GM23248 (cell line): ENCODE measurements at regions not wholly inside any gene's neighbourhood (a gene's known extent, or its start where the extent isn't known, plus 50 kb on each side); places are given as distances from the start of the nearest gene placed in this dataset.

Source experiments
- EZH2 ChIP-seq: fragments of 200-600 bp; sonication (generic); IDR thresholded peaks from 2 replicates; pipeline ENCODE4 v1.6.1; 2018; ENCODE audit warnings: antibody characterized with exemption, mild to moderate bottlenecking; ENCODE audit not compliant: insufficient read depth, poor library complexity, severe bottlenecking
- EZH2phosphoT487 ChIP-seq: fragments of 200-600 bp; sonication (generic); IDR thresholded peaks from 2 replicates; pipeline ENCODE4 v1.6.1; 2018; ENCODE audit warnings: antibody characterized with exemption, moderate library complexity, mild to moderate bottlenecking, low read depth; ENCODE audit not compliant: insufficient read depth

DNA sequence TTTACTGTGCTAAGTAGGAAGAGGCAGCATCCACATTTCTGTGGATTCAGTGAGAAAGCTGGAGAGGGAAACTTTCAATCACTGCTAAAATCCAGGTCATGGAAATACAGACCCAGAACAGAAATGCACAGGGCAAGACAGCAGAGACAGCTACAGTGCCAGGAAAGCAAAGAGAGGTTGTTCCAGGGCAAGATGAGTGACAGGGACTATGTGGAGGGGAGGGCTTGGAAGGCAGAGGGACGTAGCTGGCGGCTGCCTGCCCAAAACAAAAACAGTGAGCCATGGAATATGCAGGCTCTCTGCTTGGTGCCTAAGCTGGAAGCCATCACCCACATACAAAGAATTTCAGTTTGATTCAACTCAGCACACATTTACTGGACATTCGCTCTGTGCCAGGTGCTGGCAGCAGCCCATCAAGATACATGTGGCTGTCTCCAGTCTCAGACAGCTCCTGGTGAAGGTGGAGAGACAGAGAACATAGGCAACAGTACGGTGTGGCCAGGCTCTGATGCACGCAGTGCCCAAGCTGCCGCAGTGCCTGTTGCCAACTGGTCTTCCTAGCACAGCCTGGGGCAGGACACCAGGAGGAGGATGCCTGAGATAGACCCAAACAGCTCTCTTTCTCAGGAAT is 88.7 kb downstream of the AIPL1 start:
- TF ChIP-seq EZH2, result no peak
- no peak for TF ChIP-seq EZH2phosphoT487
